Stomach (tissue), 8 donors: ENCODE measurements at regions not wholly inside any gene's neighbourhood (a gene's known extent, or its start where the extent isn't known, plus 50 kb on each side); places are given as distances from the start of the nearest gene placed in this dataset.
"Not testable (repeated sequence)": the region's sequence is repeated elsewhere in the genome, so short reads cannot be mapped to it uniquely, and the experiment has no call there.

Source experiments
- DNase-seq, 2 donors: peaks; one replicate each; pipeline versions ENCODE4 v3.0.0 to v3.0.0-alpha.2; 2013 to 2019
- H3K27ac ChIP-seq, 5 donors: fragments of 200-600 bp in 4 of 5; sonication (generic) in 4 of 5; one replicate each; pipeline ENCODE4 v1.5.1; 2013 to 2019; ENCODE audit warnings: mild to moderate bottlenecking in 1 of 5, moderate library complexity in 1 of 5
- H3K27me3 ChIP-seq, 3 donors: fragments of 200-600 bp; sonication (generic); one replicate each; pipeline ENCODE4 v1.5.1; 2017 to 2019; ENCODE audit warnings: mixed run types in 1 of 3
- H3K36me3 ChIP-seq, 4 donors: fragments of 200-600 bp; sonication (generic); 1 replicate in 3 of 4; 2 replicates in 1 of 4; pipeline ENCODE4 v1.5.1; 2016 to 2019
- H3K4me1 ChIP-seq, 4 donors: fragments of 200-600 bp; sonication (generic); one replicate each; pipeline ENCODE4 v1.5.1; 2016 to 2019
- H3K4me3 ChIP-seq, 4 donors: fragments of 200-600 bp; sonication (generic) in 3 of 4; one replicate each; pipeline ENCODE4 v1.5.1; 2016 to 2019; ENCODE audit warnings: mild to moderate bottlenecking in 1 of 4
- H3K9me3 ChIP-seq, 4 donors: fragments of 200-600 bp; sonication (generic); one replicate each; pipeline ENCODE4 v1.5.1; 2016 to 2019
- CTCF ChIP-seq, 7 experiments: fragments of 450-650 bp in 4 of 7; fragments of 200-600 bp in 3 of 7; sonication (generic) in 3 of 7; IDR thresholded peaks; one replicate each; pipeline ENCODE4 v1.5.1; 2016 to 2019; ENCODE audit warnings: antibody characterized with exemption in 7 of 7, control low read depth in 2 of 7, mild to moderate bottlenecking in 1 of 7
- EP300 ChIP-seq: sonication (generic); formaldehyde crosslinking; IDR thresholded peaks from one replicate; pipeline ENCODE4 v1.6.1; 2017; ENCODE audit warnings: antibody characterized with exemption
- POLR2A ChIP-seq, 4 donors: fragments of 450-650 bp; IDR thresholded peaks; one replicate each; pipeline ENCODE4 v1.6.1; 2016; ENCODE audit warnings: antibody characterized with exemption in 4 of 4, control low read depth in 2 of 4, mild to moderate bottlenecking in 1 of 4, moderate library complexity in 1 of 4
- POLR2AphosphoS5 ChIP-seq, 3 donors: sonication (generic); formaldehyde crosslinking; IDR thresholded peaks; one replicate each; pipeline ENCODE4 v1.6.1; 2016; ENCODE audit warnings: antibody characterized with exemption in 3 of 3
- WGBS, 5 donors: extraction: QIAGEN DNeasy Blood & Tissue Kit in 3 of 5; methylation state at CpG; one replicate each; pipeline versions ENCODE4 v1.1.5 to v1.1.7; 2013 to 2018; 5-methylcytosine and 5-hydroxymethylcytosine counted together
- intact Hi-C: fragments of 100-400 bp; cut with DNase I; formaldehyde crosslinking; loops from one replicate; pipeline ENCODE4 v1.15.1; 2023; ENCODE audit warnings: low total_unique reads
- donor health status: healthy with polysubstance abuse.
- donor health status: Bipolar disorder and iron deficiency.
- donor health status: healthy.

DNA sequence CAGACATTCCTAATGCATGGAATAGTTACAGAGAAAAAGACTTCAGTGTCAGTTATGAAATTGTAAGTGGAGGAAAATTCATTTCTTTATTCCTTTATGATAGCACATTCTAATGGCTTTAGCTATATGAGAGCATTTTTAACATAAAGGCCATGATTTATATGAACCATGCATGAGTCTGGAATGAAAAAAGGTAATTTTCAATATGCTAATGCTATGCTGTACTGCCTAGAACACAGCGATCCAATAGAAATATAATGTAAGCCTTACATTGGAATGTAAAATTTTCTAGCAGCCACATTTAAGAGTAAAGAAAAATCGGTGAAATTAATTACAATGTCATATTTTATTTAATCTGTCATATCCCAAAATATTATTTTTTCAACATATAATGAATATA lies 932.0 kb downstream of the C4orf33 start:
- Histone ChIP-seq H3K4me1 (no peaks in the 10 kb centered on the region), H3K27me3 (no peaks in the 10 kb centered on the region), H3K9me3 (no peaks in the 10 kb centered on the region), H3K27ac (no peak overlapping the region), H3K4me3 (no peak overlapping the region), H3K36me3 (no peaks in the 10 kb centered on the region)
- 74 to 78% (median 76%) methylated on average over 2 of the region's 2 CpGs for WGBS, 5 donors
- intact Hi-C loops, result no loop called here
- TF ChIP-seq POLR2A (IDR thresholded peaks at IDR 0.05), result no peak
- no peak for TF ChIP-seq POLR2AphosphoS5 (IDR thresholded peaks at IDR 0.05)
- TF ChIP-seq CTCF (IDR thresholded peaks at IDR 0.05), result no peak
- no peak for TF ChIP-seq EP300
- DNase-seq, result no peak

DNA sequence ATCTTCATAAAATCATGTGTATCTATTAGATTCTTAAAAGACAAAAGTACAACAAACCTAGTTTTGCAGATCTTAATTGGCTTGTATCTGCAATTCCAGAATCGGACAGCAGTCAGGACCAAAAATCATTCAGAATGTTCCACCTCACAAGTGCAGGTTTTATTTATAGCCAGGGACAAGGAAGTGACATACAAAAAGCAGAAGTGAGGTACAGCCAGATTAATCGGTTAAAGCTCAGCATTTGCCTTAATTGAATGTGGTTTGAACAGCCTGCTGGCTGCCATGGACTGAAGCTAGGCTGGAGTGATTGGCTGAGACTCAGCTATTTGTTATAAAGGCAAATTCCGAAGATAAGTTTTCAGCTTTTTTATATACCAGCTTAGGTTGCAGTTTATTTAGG lies 932.6 kb downstream of the C4orf33 start:
- Histone ChIP-seq H3K4me3 (no peak overlapping the region), H3K9me3 (no peaks in the 10 kb centered on the region), H3K36me3 (no peaks in the 10 kb centered on the region), H3K27me3 (no peaks in the 10 kb centered on the region), H3K27ac (no peak overlapping the region), H3K4me1 (no peaks in the 10 kb centered on the region)
- TF ChIP-seq EP300 (no peak), POLR2AphosphoS5 (IDR thresholded peaks at IDR 0.05) (no peak), POLR2A (IDR thresholded peaks at IDR 0.05) (no peak), CTCF (IDR thresholded peaks at IDR 0.05) (no peak)
- WGBS, 5 donors, result 26 to 41% (median 29%) methylated on average over 3 of the region's 3 CpGs
- intact Hi-C loops, result no loop called here
- DNase-seq, result peak in 1 of 2 donors; percentile 17

- H3K9me3 ChIP-seq, result no peaks in the 10 kb centered on the region
- no peaks in the 10 kb centered on the region for H3K4me1 ChIP-seq
- H3K27ac ChIP-seq, result no peak overlapping the region
- no peaks in the 10 kb centered on the region for H3K27me3 ChIP-seq
- no peaks in the 10 kb centered on the region for H3K36me3 ChIP-seq
- 15 to 31% (median 20%) methylated on average over 1 of the region's 1 CpG for WGBS, 5 donors
- intact Hi-C loops, result no loop called here
- TF ChIP-seq CTCF (IDR thresholded peaks at IDR 0.05), result no peak
- TF ChIP-seq POLR2AphosphoS5 (IDR thresholded peaks at IDR 0.05), result no peak
- TF ChIP-seq EP300, result no peak
- no peak for TF ChIP-seq POLR2A (IDR thresholded peaks at IDR 0.05)
- no peak for DNase-seq
- H3K4me3 ChIP-seq, result no peak overlapping the region
These were observed 933.5 kb downstream of the C4orf33 start for GRCh38 chr4:130029442-130029841.

DNA sequence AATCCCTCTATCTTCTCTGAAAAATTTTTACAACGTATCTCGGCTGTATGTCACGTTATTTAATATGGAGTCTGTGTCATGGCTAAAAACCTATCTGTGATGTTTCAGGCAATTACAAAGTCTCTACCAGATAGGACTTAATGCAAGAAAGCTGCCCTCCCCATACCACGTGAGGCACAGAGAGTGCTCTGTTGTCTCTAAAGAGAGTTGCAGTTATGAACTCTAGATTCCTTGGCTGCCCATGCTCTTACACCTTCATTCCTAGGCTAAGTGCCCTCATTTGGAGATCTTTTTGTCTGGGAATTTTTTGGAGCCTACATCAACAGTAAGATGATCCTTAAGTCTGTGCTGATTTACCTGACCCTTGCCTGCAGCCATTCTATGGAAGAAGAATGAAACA lies 935.9 kb downstream of the C4orf33 start:
- intact Hi-C loops, result no loop called here
- no peaks in the 10 kb centered on the region for H3K4me1 ChIP-seq
- no peak for TF ChIP-seq EP300
- TF ChIP-seq CTCF (IDR thresholded peaks at IDR 0.05), result no peak
- no peak for TF ChIP-seq POLR2AphosphoS5 (IDR thresholded peaks at IDR 0.05)
- no peak for TF ChIP-seq POLR2A (IDR thresholded peaks at IDR 0.05)
- no peak for DNase-seq
- no peaks in the 10 kb centered on the region for H3K36me3 ChIP-seq
- no peaks in the 10 kb centered on the region for H3K27me3 ChIP-seq
- H3K27ac ChIP-seq, result no peak overlapping the region
- no peak overlapping the region for H3K4me3 ChIP-seq
- 85 to 93% (median 92%) methylated on average over 4 of the region's 4 CpGs for WGBS, 5 donors
- no peaks in the 10 kb centered on the region for H3K9me3 ChIP-seq

- intact Hi-C loops, H3K4me1 ChIP-seq, H3K27me3 ChIP-seq, DNase-seq, H3K36me3 ChIP-seq, H3K9me3 ChIP-seq, H3K27ac ChIP-seq, H3K4me3 ChIP-seq: not testable (repeated sequence)
- 90 to 97% (median 95%) methylated on average over 7 of the region's 7 CpGs for WGBS, 5 donors
These were observed 937.7 kb downstream of the C4orf33 start for GRCh38 chr4:130033657-130034056.
